ENCODE measurements at regions not wholly inside any gene's neighbourhood (a gene's known extent, or its start where the extent isn't known, plus 50 kb on each side); places are given as distances from the start of the nearest gene placed in this dataset.

- TF ChIP-seq GATA2 (IDR thresholded peaks at IDR 0.05; ENCODE audit: low read depth, low read length): no peak
- no peak for TF ChIP-seq GATA3 (IDR thresholded peaks at IDR 0.05; ENCODE audit: low read depth, low read length)
Measured at GRCh38 chr15:81653259-81653658, 279.2 kb upstream of the TMC3 start.

All from SH-SY5Y (cell line).